Fibroblast of mammary gland (primary cell): ENCODE measurements at regions not wholly inside any gene's neighbourhood (a gene's known extent, or its start where the extent isn't known, plus 50 kb on each side); places are given as distances from the start of the nearest gene placed in this dataset.

ENCODE experiments used
- DNase-seq: peaks from one replicate; pipeline ENCODE4 v3.0.0-alpha.2; 2010; ENCODE audit warnings: low read depth
- H3K4me3 ChIP-seq: 2 replicates; pipeline ENCODE4 v1.5.1; 2011; ENCODE audit warnings: low read depth, mild to moderate bottlenecking, low read length, moderate library complexity; ENCODE audit not compliant: control insufficient read depth
- TF ChIP-seq, protein P1 (sequence below): conservative IDR thresholded peaks from 2 replicates; pipeline ENCODE4 v1.5.1; 2011; ENCODE audit warnings: low read depth, low read length, inconsistent platforms; ENCODE audit not compliant: control insufficient read depth, insufficient read depth

DNA sequence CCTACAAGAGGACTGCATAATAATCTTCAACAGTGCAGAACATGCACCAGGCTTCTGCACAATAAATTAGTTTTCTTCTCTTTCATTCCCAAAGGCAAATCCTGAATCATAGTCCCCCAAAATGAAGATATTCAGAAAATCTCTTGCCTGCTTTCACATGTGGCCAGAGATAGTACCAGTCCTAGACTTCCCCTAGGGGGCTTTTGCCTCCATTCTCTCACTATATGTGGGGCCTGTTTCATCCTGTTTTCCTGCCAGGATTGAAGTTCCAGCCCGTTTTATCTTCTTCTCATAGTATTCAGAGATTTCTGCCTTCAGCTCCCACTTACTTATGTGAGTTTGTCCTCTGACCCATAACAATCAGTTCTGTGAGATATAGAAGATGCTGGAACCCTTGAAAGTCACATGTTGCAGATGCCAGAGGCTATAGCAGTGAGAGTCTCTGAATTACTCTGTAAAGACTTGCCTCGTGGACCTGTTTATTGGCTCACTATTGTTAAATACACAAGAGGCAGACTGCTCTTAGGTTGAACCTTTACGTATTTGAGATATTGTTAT, 421.9 kb upstream of the PCDH9 start:
- DNase-seq = no peak
- TF ChIP-seq, protein P1, sequence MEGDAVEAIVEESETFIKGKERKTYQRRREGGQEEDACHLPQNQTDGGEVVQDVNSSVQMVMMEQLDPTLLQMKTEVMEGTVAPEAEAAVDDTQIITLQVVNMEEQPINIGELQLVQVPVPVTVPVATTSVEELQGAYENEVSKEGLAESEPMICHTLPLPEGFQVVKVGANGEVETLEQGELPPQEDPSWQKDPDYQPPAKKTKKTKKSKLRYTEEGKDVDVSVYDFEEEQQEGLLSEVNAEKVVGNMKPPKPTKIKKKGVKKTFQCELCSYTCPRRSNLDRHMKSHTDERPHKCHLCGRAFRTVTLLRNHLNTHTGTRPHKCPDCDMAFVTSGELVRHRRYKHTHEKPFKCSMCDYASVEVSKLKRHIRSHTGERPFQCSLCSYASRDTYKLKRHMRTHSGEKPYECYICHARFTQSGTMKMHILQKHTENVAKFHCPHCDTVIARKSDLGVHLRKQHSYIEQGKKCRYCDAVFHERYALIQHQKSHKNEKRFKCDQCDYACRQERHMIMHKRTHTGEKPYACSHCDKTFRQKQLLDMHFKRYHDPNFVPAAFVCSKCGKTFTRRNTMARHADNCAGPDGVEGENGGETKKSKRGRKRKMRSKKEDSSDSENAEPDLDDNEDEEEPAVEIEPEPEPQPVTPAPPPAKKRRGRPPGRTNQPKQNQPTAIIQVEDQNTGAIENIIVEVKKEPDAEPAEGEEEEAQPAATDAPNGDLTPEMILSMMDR = no peak
- H3K4me3 ChIP-seq = no peak overlapping the region

DNA sequence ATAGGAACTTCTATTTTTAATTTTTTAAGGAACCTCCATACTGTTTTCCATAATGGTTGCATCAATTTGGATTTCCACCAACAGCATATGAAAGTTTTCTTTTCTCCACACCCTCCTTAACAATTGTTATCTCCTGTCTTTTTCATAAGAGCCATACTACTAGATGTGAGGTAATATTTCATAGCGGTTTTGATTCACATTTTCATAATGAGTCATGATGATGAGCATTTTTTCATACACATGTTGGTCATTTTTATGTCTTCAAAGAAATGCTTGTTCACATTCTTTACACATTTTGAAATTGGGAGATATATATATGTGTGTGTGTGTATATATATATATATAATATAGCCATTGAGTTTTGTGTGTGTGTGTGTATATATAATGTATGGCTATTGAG, 420.3 kb upstream of the PCDH9 start:
- DNase-seq = no peak
- TF ChIP-seq, protein P1 = no peak
- no peak overlapping the region for H3K4me3 ChIP-seq

- H3K4me3 ChIP-seq = no peak overlapping the region
- TF ChIP-seq, protein P1 = no peak
- DNase-seq = no peak
Measured at GRCh38 chr13:67645874-67646467, 415.8 kb upstream of the PCDH9 start.

GRCh38 chr13:67643516-67644055, 413.4 kb upstream of the PCDH9 start:
- DNase-seq = no peak
- H3K4me3 ChIP-seq = no peak overlapping the region
- TF ChIP-seq, protein P1 = no peak

DNA sequence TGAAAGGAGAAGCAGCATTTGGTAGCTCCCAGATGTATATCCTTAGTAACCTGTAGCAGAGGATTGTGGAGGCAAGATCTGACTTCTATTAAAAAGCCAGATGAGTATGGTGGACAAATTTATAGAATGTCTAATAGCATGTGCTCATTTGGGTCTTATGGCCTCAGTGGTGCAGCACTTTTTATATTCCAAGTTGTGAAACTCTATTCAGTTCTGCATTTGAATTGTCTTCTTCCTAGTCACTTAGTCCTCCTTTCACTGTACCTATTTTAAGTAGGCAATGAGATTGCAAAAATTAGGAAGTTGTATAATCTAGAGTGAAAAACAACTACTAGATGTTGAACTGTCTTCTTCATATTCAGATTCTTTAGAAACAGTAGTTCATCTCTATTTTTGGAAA, 412.5 kb upstream of the PCDH9 start:
- no peak overlapping the region for H3K4me3 ChIP-seq
- no peak for DNase-seq

DNA sequence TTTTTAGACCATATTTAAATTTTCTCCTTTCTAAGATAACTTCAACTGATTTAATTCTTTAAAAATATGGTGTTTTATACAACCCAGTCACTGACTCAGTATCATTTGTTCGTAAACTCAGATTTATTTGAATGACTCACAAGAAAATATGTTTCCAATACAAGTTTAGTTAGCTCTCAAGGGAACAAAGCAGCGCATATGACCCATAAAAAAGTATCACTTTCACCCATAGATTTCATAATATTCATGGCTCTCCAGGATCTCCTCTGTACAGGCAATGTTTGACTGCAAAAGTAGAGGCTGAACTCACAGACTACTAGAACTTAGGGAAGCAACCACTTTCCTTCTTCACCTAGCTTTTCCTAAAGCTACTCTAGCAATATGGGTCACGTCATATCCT, 405.6 kb upstream of the PCDH9 start:
- TF ChIP-seq, protein P1 = no peak
- peak; percentile 50 for DNase-seq
- no peak overlapping the region for H3K4me3 ChIP-seq

More for the DNA sequence above, 412.5 kb upstream of the PCDH9 start:
- TF ChIP-seq, protein P1 = no peak
